LHCN-M2 (cell line): ENCODE measurements at regions not wholly inside any gene's neighbourhood (a gene's known extent, or its start where the extent isn't known, plus 50 kb on each side); places are given as distances from the start of the nearest gene placed in this dataset.
"Not testable (repeated sequence)": the region's sequence is repeated elsewhere in the genome, so short reads cannot be mapped to it uniquely, and the experiment has no call there.

Experiments
- DNase-seq: peaks from one replicate; pipeline ENCODE4 v3.0.0-alpha.2; 2012; ENCODE audit warnings: low read depth

GRCh38 chrX:87941841-87942240 lies 424.2 kb downstream of the KLHL4 start:
- no peak for DNase-seq

- DNase-seq: no peak
Observed at GRCh38 chrX:87961471-87961870, 443.9 kb downstream of the KLHL4 start.

DNA sequence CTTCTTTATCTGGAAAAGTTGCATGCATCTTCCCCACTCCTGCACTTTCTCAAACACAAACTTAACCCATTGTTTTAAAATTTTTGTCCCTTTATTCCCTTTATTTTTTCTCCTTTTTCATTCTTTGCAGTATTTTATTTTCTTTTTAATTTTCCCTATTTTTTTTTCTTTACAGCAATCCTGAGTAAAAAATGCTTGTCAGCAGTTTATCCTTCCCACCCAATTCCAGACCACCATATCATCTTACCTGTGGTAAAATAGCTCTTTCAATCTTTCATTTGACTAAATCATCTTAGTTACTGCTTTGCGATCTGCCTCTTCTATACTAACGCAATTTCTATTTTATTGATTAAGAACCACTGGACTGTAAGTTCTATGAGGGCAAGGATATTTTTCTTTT lies 450.5 kb downstream of the KLHL4 start:
- no peak for DNase-seq

DNA sequence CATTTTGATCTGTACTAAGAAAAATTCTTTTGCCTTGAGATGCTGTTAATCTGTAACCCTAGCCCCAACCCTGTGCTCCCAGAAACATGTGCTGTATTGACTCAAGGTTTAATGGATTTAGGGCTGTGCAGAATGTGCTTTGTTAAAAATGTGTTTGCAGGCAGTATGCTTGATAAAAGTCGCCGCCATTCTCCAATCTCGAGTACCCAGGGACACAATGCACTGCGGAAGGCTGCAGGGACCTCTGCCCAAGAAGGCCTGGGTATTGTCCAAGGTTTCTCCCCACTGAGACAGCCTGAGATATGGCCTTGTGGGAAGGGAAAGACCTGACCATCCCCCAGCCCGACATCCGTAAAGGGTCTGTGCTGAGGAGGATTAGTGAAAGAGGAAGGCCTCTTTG lies 454.5 kb downstream of the KLHL4 start:
- not testable (repeated sequence) for DNase-seq

DNA sequence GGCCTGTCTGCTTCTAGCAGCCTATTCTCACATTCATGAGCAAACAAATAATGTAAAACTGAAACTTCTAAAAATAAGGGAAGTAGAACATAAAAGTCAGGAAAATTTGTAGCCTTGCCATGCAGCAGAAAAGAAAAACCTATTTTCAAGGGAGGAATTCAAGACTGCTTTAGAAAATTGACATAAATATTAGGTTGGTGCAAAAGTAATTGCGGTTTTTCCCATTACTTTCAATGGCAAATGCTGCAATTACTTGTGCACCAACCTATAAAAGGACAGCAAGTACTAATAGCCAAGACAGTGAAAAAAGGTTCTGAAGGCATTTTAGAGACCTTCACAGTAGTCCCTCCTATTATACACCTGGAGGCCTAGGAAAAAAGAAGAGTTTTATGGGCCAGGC lies 457.8 kb downstream of the KLHL4 start:
- DNase-seq: no peak

GRCh38 chrX:88007873-88008272 lies 490.3 kb downstream of the KLHL4 start:
- not testable (repeated sequence) for DNase-seq

- DNase-seq: no peak
Observed at GRCh38 chrX:88024022-88024421, 506.4 kb downstream of the KLHL4 start.

- DNase-seq: no peak
Observed at GRCh38 chrX:88072339-88073030, 554.9 kb downstream of the KLHL4 start.

GRCh38 chrX:88101968-88102367 lies 584.4 kb downstream of the KLHL4 start:
- no peak for DNase-seq

DNA sequence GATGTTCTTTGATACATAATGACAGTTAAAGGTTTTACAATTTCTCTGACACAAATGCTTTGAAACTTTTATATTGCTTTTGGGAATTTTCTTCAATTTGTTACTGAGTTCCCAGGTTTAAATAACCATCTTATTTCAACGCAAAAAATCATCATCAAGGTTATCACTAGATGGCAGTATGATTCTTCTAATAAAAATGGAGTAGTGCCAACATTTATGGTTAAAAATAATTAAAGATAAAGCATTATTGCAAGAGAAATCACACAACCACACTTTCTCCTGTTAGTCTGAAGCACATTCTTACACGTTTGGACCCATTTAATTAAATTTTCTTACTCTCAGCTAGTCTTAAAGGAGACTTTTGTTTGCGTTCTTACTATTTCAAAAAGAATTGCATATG lies 611.3 kb upstream of the CPXCR1 start:
- DNase-seq: peak; percentile 0

- no peak for DNase-seq
Observed at GRCh38 chrX:88136328-88136727, 610.7 kb upstream of the CPXCR1 start.

- DNase-seq: no peak
Observed at GRCh38 chrX:88146577-88146976, 600.4 kb upstream of the CPXCR1 start.

- no peak for DNase-seq
Observed at GRCh38 chrX:88170553-88170952, 576.5 kb upstream of the CPXCR1 start.

DNA sequence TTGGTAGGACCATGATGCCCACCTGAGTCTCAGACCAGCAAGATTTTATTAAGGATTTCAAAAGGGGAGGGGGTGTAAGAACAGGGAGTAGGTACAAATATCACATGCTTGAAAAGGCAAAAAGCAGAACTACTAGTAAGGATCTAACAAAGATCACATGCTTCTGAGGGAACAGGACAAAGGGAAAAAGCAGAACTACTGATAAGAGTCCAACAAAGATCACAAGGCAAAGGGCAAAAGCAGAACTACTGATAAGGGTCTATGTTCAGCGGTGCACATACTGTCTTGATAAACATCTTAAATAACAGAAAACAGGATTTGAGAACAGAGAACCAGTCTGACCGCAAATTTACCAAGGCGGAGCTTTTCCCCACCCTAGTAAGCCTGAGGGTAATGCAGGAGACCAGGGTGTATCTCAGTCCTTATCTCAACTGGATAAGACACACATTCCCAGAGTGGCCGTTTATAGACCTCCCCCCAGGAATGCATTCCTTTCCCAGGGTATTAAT lies 573.0 kb upstream of the CPXCR1 start:
- DNase-seq: not testable (repeated sequence)

DNA sequence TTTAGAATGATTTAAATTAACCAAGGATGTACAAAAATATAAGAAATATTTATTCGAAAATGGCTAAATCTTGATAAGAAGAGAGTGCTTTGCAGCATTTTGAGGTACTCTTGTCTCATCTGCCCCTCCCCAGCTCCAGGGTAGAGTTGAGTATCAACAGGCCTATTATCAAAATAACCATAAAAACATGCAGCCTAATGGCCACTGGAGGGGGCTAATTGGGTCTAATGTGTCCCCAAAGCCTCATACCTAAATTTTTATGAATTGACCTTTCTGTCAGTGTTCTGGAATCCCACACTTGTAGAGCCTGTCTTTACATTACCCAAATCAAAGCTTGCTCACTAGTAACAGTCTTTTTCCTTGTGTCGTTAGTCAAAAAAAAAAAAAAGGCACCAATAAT lies 544.9 kb upstream of the CPXCR1 start:
- no peak for DNase-seq

GRCh38 chrX:88244066-88244465 lies 503.0 kb upstream of the CPXCR1 start:
- no peak for DNase-seq

GRCh38 chrX:88284844-88285243 lies 462.2 kb upstream of the CPXCR1 start:
- no peak for DNase-seq

DNA sequence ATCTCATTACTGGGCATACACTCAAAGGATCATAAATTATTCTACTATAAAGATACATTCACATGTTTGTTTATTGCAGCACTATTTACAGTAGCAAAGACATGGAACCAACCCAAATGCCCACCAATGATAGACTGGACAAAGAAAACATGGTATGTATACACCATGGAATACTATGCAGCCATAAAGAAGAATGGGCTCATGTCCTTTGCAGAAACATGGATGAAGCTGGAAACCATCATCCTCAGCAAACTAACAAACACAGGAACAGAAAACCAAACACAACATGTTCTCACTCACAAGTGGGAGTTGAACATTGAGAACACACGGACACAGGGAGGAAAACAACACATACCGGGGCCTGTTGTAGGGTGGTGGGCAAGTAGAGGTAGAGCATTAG lies 433.1 kb upstream of the CPXCR1 start:
- DNase-seq: not testable (repeated sequence)

GRCh38 chrX:88325634-88326033 lies 421.4 kb upstream of the CPXCR1 start:
- no peak for DNase-seq

DNA sequence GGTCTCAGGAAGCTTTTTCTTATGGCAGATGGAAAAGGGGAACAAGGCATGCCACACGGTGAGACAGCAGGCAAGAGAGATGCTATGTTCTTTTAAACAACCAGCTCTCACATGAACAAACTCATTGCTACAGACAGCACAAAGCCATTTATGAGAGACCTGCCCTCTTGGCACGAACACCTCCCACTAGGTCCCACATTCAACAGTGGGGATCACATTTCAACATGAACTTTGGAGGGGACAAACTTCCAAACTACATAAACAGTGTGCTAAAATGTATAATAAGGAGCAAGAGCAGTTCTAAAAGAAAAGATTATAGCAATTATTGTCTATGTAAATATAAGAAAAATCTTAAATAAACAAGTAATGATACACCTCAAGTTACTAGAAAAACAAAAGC lies 391.8 kb upstream of the CPXCR1 start:
- no peak for DNase-seq

DNA sequence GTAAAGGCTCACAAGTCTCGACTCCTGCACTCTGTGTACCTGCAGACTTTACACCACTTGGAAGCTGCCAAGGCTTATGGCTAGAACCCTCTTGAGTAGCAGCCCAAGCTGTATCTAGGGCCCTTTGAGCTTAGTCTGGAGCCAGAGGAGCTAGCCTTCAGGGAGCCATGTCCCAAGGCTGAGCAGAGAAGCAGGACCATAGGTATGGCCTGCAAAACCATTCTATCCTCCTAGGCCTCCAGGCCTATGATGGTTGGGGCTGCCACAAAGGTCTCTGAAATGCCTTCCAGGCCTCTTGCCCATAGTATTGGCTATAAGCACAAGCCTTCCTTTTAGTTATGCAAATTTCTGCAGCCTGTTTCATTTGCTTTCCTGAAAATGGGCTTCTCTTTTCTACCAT lies 380.7 kb upstream of the CPXCR1 start:
- no peak for DNase-seq

- DNase-seq: no peak
Observed at GRCh38 chrX:88378406-88378805, 368.6 kb upstream of the CPXCR1 start.

DNA sequence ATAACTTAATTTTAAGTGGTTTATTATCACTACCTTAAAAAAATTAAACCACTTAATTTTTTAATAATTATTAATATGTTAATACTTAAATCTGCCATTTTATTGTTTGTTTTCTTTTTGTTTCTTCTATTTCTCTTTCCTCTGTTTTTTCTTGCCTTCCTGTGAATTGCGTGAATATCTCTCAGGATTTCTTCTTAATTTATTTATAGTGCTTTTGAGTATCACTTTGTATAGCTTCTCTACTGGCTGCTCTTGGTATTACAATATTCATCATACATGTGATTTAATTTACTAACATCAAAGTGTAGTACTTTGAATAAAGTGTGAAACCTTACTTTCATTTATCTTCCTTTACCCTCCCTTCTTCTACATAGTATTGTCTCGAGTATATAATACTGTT lies 349.5 kb upstream of the CPXCR1 start:
- DNase-seq: no peak

- DNase-seq: no peak
Observed at GRCh38 chrX:88416002-88416401, 331.0 kb upstream of the CPXCR1 start.
